Endodermal cell (in vitro differentiated cells): ENCODE measurements at regions not wholly inside any gene's neighbourhood (a gene's known extent, or its start where the extent isn't known, plus 50 kb on each side); places are given as distances from the start of the nearest gene placed in this dataset.
"Not testable (repeated sequence)": the region's sequence is repeated elsewhere in the genome, so short reads cannot be mapped to it uniquely, and the experiment has no call there.

Source experiments
- DNase-seq: peaks from one replicate; pipeline ENCODE4 v3.0.0-alpha.2; 2017
- H3K27ac ChIP-seq: 2 replicates; pipeline ENCODE4 v1.5.1; 2013; ENCODE audit warnings: mild to moderate bottlenecking, low read depth, low read length, moderate library complexity
- H3K27me3 ChIP-seq: 2 replicates; pipeline ENCODE4 v1.6.1; 2013; ENCODE audit warnings: mild to moderate bottlenecking, low read length, moderate library complexity; ENCODE audit not compliant: insufficient read depth, control insufficient read depth, poor library complexity, severe bottlenecking
- H3K36me3 ChIP-seq: 2 replicates; pipeline ENCODE4 v1.7.0; 2013; ENCODE audit warnings: mild to moderate bottlenecking, low read length, moderate library complexity; ENCODE audit not compliant: control insufficient read depth, insufficient read depth
- H3K4me1 ChIP-seq: one replicate; pipeline ENCODE4 v1.7.0; 2013; ENCODE audit warnings: low read length; ENCODE audit not compliant: control insufficient read depth, insufficient read depth
- H3K4me3 ChIP-seq: 2 replicates; pipeline ENCODE4 v1.5.1; 2013; ENCODE audit warnings: mild to moderate bottlenecking, low read length, moderate library complexity
- H3K9ac ChIP-seq: 2 replicates; pipeline ENCODE4 v1.6.1; 2013; ENCODE audit warnings: mild to moderate bottlenecking, low read length, moderate library complexity; ENCODE audit not compliant: poor library complexity, severe bottlenecking; ENCODE audit errors: extremely low read depth
- H3K9me3 ChIP-seq: 2 replicates; pipeline ENCODE4 v1.6.1; 2013; ENCODE audit warnings: mild to moderate bottlenecking, low read length, moderate library complexity; ENCODE audit not compliant: control insufficient read depth
- H3K27ac Mint-ChIP-seq: 2 replicates; pipeline ENCODE4 v1.8.0; 2020; ENCODE audit warnings: mixed read lengths
- H3K27me3 Mint-ChIP-seq: 2 replicates; pipeline ENCODE4 v1.8.0; 2021; ENCODE audit warnings: mild to moderate bottlenecking, mixed read lengths; ENCODE audit not compliant: insufficient read depth
- H3K36me3 Mint-ChIP-seq: 2 replicates; pipeline ENCODE4 v1.8.0; 2020; ENCODE audit warnings: low read depth, mixed read lengths
- H3K4me1 Mint-ChIP-seq: 2 replicates; pipeline ENCODE4 v1.8.0; 2020; ENCODE audit warnings: mixed read lengths
- H3K4me3 Mint-ChIP-seq: 2 replicates; pipeline ENCODE4 v1.8.0; 2020; ENCODE audit warnings: mild to moderate bottlenecking, moderate library complexity, mixed read lengths
- H3K9me3 Mint-ChIP-seq: 2 replicates; pipeline ENCODE4 v1.8.0; 2020; ENCODE audit warnings: mild to moderate bottlenecking, mixed read lengths
- WGBS, 2 experiments: methylation state at CpG; one replicate each; pipeline versions ENCODE4 v1.1.5 to v1.1.7; 2013; ENCODE audit warnings: missing lambda C conversion rate in 2 of 2, mixed read lengths in 1 of 2; ENCODE audit not compliant: insufficient coverage in 1 of 2, insufficient read length in 1 of 2; 5-methylcytosine and 5-hydroxymethylcytosine counted together
- TF ChIP-seq, protein P1 (sequence below): fragments of 200-600 bp; sonication (generic); conservative IDR thresholded peaks from 2 replicates; pipeline ENCODE4 v1.5.0; 2021; ENCODE audit warnings: antibody characterized with exemption, mild to moderate bottlenecking

DNA sequence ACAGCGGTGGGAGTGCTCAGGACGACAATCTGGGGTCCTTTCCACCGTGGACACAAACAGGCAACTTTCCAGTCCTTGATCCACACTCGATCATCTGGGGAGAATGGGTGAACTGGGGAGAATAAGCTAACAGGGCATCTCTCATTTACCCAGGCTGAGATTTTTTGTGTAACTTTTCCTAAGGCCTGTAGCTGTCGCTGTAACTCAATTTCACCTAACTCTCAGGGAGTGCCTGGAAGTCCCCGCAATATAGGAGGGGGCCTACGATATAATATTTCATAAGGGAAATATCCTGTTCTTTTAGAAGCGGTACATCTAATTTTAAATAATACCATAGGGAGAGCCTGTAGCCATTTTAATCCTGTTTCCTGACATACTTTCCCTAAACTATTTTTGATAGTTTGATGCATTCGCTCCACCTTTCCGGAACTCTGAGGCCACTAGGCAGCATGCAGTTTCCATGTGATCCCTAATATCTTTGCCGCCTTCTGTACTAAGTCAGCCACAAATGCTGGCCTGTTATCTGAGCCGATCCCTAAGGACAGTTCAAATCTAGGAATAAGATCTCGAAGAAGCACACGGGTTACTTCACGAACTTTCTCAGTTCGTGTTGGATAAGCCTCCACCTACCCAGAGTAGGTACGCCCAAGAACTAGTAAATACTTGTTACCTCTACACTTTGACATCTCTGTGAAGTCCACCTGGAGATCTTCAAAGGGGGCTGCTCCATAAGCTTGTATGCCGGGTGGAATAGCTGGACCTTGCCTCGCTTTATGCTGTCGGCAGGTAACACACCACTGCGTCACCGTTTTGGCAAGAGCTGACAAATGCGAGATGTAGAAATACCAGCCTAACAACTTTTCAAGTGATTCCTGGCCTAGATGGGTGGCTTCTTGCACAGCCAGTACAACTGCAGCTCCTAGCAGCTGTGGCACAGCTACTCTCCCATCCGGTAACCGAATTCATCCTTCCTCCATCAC lies 155.7 kb downstream of the UNC93B1 start:
- TF ChIP-seq, protein P1, sequence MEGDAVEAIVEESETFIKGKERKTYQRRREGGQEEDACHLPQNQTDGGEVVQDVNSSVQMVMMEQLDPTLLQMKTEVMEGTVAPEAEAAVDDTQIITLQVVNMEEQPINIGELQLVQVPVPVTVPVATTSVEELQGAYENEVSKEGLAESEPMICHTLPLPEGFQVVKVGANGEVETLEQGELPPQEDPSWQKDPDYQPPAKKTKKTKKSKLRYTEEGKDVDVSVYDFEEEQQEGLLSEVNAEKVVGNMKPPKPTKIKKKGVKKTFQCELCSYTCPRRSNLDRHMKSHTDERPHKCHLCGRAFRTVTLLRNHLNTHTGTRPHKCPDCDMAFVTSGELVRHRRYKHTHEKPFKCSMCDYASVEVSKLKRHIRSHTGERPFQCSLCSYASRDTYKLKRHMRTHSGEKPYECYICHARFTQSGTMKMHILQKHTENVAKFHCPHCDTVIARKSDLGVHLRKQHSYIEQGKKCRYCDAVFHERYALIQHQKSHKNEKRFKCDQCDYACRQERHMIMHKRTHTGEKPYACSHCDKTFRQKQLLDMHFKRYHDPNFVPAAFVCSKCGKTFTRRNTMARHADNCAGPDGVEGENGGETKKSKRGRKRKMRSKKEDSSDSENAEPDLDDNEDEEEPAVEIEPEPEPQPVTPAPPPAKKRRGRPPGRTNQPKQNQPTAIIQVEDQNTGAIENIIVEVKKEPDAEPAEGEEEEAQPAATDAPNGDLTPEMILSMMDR = peak; percentile 71
- H3K4me1 ChIP-seq, H3K4me3 Mint-ChIP-seq, H3K27me3 ChIP-seq, H3K27ac Mint-ChIP-seq, H3K9me3 Mint-ChIP-seq, H3K36me3 ChIP-seq, H3K9me3 ChIP-seq, H3K27me3 Mint-ChIP-seq, H3K9ac ChIP-seq, H3K27ac ChIP-seq, H3K4me3 ChIP-seq: not testable (repeated sequence)
- peak; percentile 54 for DNase-seq
- peaks cover 58% of the 10 kb centered on the region for H3K4me1 Mint-ChIP-seq
- peaks cover 16% of the 10 kb centered on the region for H3K36me3 Mint-ChIP-seq
- WGBS, 2 experiments = 74 to 87% methylated on average over 12 to 20 of the region's 25 CpGs

DNA sequence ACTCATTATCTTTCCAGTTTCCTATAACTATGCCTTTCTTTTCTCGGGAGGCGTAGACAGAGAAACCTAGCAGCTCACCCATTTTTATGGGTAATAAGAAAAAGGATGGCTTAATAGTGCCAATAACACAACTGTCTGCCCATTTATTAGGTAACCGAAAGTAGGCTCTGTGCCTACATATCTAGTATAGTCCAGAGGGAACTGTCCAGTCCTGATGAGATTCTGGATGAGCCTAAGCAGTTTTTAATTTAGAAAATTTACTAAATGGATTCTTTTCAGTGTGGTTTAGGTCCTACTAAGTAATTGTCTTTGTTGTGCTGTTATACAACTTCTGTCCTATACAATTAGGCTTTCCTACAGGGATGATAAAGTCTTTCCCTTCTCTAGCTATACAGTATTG lies 157.6 kb downstream of the UNC93B1 start:
- H3K4me3 ChIP-seq, H3K36me3 ChIP-seq, H3K9me3 ChIP-seq, H3K36me3 Mint-ChIP-seq, DNase-seq, H3K27ac ChIP-seq, H3K27me3 Mint-ChIP-seq, H3K9ac ChIP-seq, H3K4me3 Mint-ChIP-seq, H3K27me3 ChIP-seq, H3K4me1 ChIP-seq, H3K9me3 Mint-ChIP-seq: not testable (repeated sequence)
- WGBS, 2 experiments = 95% methylated on average over 3 of the region's 3 CpGs; no CpG with 5 or more reads in 1 of the 2 experiments
- H3K4me1 Mint-ChIP-seq = peaks cover 65% of the 10 kb centered on the region
- peak overlapping the region; percentile 61 for H3K27ac Mint-ChIP-seq

DNA sequence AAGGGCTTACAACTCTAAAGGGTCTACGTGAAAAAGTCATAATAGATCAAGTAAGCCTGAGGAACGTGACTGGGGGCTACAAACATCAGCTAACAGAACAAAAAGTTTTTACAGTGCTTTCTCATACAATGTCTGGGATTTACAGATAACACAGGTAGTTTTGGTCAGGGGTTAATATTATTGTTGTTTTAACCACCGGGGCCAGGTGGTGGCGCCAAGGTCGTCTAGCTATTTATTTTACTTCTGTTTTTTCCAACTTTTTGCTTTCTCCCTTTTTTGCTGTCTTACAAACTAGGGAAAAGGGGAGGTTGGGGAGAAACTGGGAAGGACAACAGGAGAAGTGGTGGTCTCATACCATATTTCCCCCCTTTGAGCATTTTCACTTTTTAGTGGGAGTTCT lies 158.6 kb downstream of the UNC93B1 start:
- peak overlapping the region; percentile 9 for H3K4me3 Mint-ChIP-seq
- TF ChIP-seq, protein P1 = peak; percentile 36
- not testable (repeated sequence) for H3K36me3 Mint-ChIP-seq, H3K9ac ChIP-seq, H3K27me3 ChIP-seq, H3K36me3 ChIP-seq, H3K9me3 Mint-ChIP-seq, H3K9me3 ChIP-seq, DNase-seq, H3K4me1 ChIP-seq, H3K27me3 Mint-ChIP-seq, H3K4me3 ChIP-seq, H3K27ac ChIP-seq
- 16 to 33% methylated on average over 1 to 2 of the region's 5 CpGs for WGBS, 2 experiments
- H3K4me1 Mint-ChIP-seq = peaks cover 65% of the 10 kb centered on the region
- H3K27ac Mint-ChIP-seq = peak overlapping the region; percentile 71
